ENCODE measurements at regions not wholly inside any gene's neighbourhood (a gene's known extent, or its start where the extent isn't known, plus 50 kb on each side); places are given as distances from the start of the nearest gene placed in this dataset.

GRCh38 chr7:35518767-35519166, 176.2 kb downstream of the HERPUD2 start:
- no peak for TF ChIP-seq NFIC (IDR thresholded peaks at IDR 0.05)

DNA sequence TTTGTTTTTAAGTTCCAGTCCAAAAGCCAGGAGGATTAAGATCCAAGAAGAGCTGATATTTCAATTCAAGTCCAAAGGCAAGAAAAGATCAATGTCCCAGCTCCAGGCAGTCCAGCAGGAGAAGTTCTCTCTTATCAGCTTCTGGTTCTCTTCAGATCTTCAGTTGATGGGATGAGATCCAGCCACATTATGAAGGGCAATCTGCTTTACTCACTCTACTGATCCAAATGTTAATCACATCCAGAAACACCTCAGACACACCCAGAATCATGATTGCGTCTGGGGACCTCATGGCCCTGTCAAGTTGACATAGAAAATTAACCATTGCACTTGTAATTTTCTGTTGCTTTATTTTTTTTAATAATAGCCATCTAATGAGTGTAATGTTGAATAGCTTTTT, 178.4 kb downstream of the HERPUD2 start:
- TF ChIP-seq FOXM1 (IDR thresholded peaks at IDR 0.05; ENCODE audit: borderline replicate concordance, low read depth), result no peak
- no peak for TF ChIP-seq USF1 (IDR thresholded peaks at IDR 0.05)
- no peak for TF ChIP-seq CREB1 (IDR thresholded peaks at IDR 0.05; ENCODE audit: low read depth)
- TF ChIP-seq TAF1 (IDR thresholded peaks at IDR 0.05; ENCODE audit: low read depth), result no peak
- TF ChIP-seq MAX (IDR thresholded peaks at IDR 0.05), result no peak
- no peak for TF ChIP-seq REST (IDR thresholded peaks at IDR 0.05; ENCODE audit: low read depth)
- no peak for TF ChIP-seq ZBTB7A (IDR thresholded peaks at IDR 0.05; ENCODE audit: low read depth)
- no peak for TF ChIP-seq TEAD4 (IDR thresholded peaks at IDR 0.05)
- TF ChIP-seq EP300 (IDR thresholded peaks at IDR 0.05; ENCODE audit: borderline replicate concordance), result no peak
- no peak for TF ChIP-seq TCF12 (IDR thresholded peaks at IDR 0.05; ENCODE audit: low read depth)

- TF ChIP-seq USF1 (IDR thresholded peaks at IDR 0.05) (no peak), EP300 (IDR thresholded peaks at IDR 0.05; ENCODE audit: borderline replicate concordance) (no peak), TCF12 (IDR thresholded peaks at IDR 0.05; ENCODE audit: low read depth) (no peak), TAF1 (IDR thresholded peaks at IDR 0.05; ENCODE audit: low read depth) (no peak)
These were observed 181.1 kb downstream of the HERPUD2 start for GRCh38 chr7:35513828-35514227.

GRCh38 chr7:35513195-35513594, 181.7 kb downstream of the HERPUD2 start:
- TF ChIP-seq REST (IDR thresholded peaks at IDR 0.05; ENCODE audit: low read depth), result no peak
- no peak for TF ChIP-seq YY1 (IDR thresholded peaks at IDR 0.05; ENCODE audit: low read depth)

GRCh38 chr7:35512716-35513115, 182.2 kb downstream of the HERPUD2 start:
- TF ChIP-seq CEBPB (IDR thresholded peaks at IDR 0.05), result no peak
- TF ChIP-seq NFIC (IDR thresholded peaks at IDR 0.05), result no peak
- TF ChIP-seq RAD21 (IDR thresholded peaks at IDR 0.05; ENCODE audit: low read depth), result no peak

DNA sequence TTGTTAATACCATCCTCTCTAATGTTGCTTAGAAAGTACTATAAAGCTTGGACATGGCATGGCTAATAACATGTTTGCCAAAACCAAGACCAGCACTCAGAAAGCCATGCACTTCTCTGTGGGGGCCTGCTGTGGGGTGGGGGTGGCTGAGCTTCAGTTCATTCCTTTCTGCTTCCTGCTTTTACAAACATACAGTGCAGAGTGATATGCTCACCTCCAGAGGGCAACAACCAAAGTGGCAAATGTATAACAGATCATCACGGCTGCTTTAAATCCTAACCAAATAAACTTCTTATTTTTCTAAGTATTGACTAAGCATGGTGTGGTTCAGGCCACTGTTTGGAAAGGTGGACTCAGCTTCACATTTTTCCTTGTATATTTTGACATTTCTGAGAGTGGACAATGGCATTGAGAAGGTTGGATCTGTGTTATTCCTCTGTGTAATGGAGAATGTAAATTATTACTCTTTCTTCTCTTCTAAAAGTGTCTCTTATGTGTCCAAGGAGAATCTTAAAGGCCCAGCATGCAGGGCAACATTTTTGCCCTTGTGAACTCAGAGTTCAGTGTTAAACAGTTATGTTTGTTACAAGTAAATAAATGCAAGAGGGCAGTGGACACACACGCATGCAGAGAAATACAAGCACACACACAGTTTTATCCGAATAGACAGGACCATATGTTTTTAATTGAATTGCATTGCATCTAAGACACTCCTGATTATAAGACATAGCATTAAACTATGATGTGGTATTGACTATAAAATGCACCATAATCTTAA, 186.1 kb downstream of the HERPUD2 start:
- TF ChIP-seq YY1 (IDR thresholded peaks at IDR 0.05; ENCODE audit: low read depth) (no peak), EP300 (IDR thresholded peaks at IDR 0.05; ENCODE audit: borderline replicate concordance) (no peak), TEAD4 (IDR thresholded peaks at IDR 0.05) (no peak), CREB1 (IDR thresholded peaks at IDR 0.05; ENCODE audit: low read depth) (no peak), RAD21 (IDR thresholded peaks at IDR 0.05; ENCODE audit: low read depth) (no peak), TAF1 (IDR thresholded peaks at IDR 0.05; ENCODE audit: low read depth) (no peak), USF1 (IDR thresholded peaks at IDR 0.05) (no peak), ZBTB7A (IDR thresholded peaks at IDR 0.05; ENCODE audit: low read depth) (no peak), TCF12 (IDR thresholded peaks at IDR 0.05; ENCODE audit: low read depth) (no peak), REST (IDR thresholded peaks at IDR 0.05; ENCODE audit: low read depth) (no peak), MAX (IDR thresholded peaks at IDR 0.05) (no peak), EGR1 (IDR thresholded peaks at IDR 0.05) (no peak), CEBPB (IDR thresholded peaks at IDR 0.05) (no peak), FOXM1 (IDR thresholded peaks at IDR 0.05; ENCODE audit: borderline replicate concordance, low read depth) (no peak), NFIC (IDR thresholded peaks at IDR 0.05) (no peak)
